Embryonic facial prominence (tissue), 1 donor: ENCODE measurements at regions not wholly inside any gene's neighbourhood (a gene's known extent, or its start where the extent isn't known, plus 50 kb on each side); places are given as distances from the start of the nearest gene placed in this dataset.

Experiments
- DNase-seq: peaks from one replicate; pipeline ENCODE4 v3.0.0-alpha.2; 2016; ENCODE audit errors: extremely low spot score

DNA sequence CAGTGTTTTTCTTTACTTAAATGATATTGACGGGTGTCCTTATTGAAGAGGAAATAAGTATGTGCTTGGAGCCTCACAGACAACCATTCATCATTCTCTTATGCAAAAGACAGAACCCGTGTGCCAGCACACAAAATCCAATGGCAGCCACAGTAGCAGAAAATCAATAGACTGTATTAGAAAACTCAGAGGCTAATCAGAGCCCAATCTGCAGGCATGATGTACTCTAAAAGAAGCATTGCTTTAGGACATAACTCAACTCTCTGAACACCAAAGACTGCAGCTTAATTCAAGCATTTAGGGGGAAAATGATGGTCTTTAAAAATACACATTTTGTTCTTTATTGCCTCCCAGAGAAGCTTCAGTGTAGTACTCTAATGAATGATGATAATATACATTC lies 476.9 kb downstream of the PDHA2 start:
- no peak for DNase-seq

GRCh38 chr4:96317891-96318290 lies 478.0 kb downstream of the PDHA2 start:
- DNase-seq: no peak

- DNase-seq: no peak
Observed at GRCh38 chr4:96326846-96327245, 487.0 kb downstream of the PDHA2 start.

DNA sequence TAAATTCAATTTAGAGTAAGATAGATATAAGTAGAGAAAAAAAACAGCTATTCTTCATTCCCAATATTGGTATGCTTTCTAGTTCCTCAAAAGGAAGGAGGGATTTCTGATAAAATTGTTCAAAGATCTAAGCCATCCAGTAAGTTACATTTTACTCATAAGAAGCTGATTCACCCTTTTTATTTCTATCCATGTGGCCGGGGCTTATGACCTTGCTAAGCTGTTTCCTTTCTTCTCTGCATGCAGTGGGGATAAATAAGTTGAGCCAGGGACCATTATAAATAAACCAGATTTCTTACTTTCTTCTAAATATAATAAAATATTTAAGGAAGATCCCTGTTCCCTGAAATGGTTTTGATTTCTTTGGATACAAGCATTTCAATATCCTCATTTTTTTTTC lies 502.3 kb downstream of the PDHA2 start:
- no peak for DNase-seq

DNA sequence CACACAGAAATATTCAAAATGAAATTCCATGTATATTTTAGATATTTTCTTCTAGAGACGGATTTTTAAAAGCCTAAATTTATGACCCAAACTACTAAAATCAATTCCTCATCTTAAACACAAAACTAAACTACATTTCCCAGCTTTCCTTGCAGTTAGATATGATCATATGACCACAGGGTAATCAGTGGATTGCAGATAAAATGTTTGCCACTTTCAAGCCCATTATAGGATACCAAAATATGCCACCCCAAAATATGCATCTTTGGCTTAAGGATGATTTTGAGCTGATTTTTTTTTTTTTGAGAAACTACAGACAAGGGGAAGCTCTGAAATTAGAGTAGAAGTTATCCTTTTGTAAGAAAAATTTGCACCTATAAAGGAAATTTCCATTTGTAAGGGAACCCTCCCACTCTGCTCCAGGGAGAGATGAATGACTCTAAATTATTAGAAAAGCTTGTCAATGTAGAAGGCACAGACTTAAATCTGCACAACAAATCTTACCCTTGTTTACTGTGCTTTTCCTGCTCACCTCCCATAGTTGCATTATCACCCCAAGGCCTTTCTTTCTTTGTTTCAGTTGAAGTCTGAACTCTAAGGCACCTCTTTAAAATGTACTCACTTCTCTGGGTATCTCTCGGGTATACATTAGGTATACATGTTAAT lies 503.0 kb downstream of the PDHA2 start:
- DNase-seq: no peak

- no peak for DNase-seq
Observed at GRCh38 chr4:96343836-96344235, 503.9 kb downstream of the PDHA2 start.

DNA sequence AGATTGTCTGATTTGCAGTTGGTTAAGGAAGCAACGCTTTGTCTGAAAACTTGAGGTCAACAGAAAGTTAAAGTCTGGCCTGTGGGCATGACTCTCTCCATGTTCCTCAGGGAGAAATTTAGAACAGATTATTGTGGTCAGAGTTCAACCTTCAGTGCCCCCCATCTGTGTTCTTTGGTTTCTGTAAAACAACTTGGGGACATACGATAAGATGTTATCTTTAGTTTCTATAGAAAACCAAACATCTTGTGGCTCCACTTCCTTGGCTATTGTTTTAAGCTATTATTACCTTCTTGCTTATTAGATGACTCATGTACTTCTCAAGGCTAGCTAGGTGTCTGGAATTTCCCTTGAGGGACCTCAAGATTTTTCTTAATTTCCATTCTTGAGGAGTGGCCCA lies 507.7 kb downstream of the PDHA2 start:
- no peak for DNase-seq

- no peak for DNase-seq
Observed at GRCh38 chr4:96352051-96352517, 512.2 kb downstream of the PDHA2 start.

DNA sequence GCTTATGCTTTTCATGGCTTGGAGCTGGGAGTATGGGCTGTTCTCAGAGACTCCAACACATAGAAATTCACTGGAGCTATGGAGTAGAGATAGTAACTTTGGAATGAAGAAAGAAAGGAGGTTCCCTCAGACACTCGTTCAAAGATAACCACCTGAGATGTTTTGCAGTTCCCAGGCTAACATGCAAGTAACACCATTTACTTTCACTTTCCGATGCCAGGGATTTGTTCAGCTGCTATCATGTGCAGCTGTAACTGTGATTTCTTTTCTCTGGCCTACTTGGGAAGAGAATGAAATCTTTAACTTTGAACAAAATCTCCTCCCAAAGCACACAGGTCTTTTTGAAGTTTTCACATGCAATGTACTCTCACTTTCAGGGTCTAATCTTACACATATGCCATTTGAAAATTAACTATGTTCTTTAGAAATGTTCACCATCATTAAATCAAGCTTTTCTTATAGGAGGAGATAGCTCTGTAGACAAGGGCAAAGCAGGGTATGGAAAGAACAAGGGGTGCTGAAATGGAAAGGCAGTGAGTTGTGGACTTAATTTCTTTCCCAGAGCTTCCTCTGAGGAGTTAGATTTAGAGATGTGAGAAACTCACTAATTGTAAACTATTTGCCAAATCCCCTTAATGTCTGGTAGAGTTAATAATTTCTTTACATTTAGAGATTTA lies 514.3 kb downstream of the PDHA2 start:
- no peak for DNase-seq

GRCh38 chr4:96355414-96355813 lies 515.5 kb downstream of the PDHA2 start:
- DNase-seq: no peak

DNA sequence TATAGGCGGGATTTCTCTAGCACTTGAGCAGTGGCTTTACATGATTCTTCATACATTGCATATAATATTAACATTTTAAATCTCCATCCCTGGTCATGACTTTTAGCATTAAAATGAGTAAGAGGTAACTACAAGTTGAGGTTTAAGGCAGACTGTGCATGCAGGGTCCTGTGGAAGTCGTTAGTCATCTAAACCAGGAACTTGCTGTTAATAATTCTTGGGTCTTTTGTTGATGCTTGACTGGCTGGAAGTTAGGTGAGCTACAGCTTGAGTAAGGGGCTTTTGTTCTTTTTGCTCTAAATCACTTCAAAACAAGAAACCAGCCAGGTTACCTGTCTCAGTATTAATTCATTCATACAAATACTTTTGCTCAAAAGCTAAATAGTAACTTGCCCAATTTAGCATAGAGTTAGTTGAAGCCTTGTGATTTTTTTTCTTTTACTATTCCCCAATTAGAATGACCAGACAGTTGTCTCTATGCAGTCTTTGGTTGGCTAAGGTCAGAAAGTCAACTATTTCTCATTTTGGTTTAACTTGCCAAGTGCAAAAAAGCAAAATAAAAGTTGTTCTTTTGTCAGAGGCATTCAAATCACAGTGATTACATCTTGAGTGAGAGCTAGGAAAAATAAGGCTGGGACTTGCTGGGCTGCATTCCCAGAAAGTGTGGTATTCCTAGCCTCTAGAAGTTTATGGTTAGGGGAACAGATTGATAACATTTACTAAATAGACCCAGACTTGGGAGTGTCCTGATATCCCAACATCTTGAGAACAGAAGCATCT lies 516.9 kb downstream of the PDHA2 start:
- peak; percentile 9 for DNase-seq

DNA sequence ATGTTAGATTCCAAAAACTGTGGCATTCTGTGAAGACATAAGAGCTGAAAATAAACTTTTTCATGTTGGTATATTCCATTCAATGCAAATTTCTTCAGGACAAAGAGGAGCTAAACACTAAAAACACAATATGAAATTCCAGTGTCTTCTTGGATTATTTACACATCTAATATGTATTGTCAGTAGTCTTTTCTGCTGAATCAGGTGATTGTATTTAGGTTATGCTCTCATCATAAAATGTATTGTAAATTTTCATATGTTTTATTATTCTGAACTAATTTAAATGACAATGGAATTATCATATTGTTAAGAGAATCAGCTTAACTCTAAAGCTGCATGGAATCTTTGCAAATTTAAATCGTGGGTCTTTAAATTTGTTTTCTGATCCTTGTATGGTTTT lies 526.7 kb downstream of the PDHA2 start:
- no peak for DNase-seq

DNA sequence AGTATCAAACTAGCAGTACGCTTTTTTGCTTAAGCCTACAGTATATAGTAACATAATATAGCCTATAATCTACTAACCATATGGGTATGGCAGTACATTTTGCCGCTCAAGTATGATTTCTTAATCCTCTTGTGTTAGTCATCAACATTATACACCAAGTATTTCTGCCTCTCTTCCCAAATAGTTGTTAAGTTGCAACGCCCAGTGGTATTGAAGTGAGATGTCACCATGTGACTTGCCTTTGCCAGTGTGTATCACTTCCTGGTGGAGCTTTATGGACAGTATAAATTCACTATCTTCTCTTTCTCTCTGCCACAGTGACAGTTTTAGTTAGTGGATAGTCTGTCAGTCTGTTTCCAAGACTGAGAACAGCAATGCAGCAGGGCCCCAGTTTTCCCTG lies 535.5 kb downstream of the PDHA2 start:
- DNase-seq: no peak

GRCh38 chr4:96379524-96379923 lies 539.6 kb downstream of the PDHA2 start:
- no peak for DNase-seq

GRCh38 chr4:96380106-96380505 lies 540.2 kb downstream of the PDHA2 start:
- no peak for DNase-seq

DNA sequence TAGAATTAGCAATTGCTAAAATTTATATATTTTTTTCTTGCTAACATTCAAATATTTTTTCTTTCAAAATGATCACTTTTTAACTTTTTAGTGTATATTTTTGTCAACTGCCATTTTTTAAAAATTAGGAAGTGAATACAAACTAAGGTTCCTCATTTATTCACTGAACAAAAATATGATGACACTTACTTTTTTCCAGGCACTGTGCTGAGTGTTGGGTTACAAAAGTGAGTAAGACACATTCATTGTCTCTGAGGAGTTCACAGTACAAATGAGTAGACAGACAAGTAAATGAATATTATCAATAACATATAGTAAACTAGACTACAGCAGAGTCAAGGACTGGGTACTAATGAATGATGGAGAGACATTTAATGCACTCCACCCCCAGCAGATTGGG lies 543.5 kb downstream of the PDHA2 start:
- no peak for DNase-seq

- DNase-seq: no peak
Observed at GRCh38 chr4:96389770-96390169, 549.9 kb downstream of the PDHA2 start.

DNA sequence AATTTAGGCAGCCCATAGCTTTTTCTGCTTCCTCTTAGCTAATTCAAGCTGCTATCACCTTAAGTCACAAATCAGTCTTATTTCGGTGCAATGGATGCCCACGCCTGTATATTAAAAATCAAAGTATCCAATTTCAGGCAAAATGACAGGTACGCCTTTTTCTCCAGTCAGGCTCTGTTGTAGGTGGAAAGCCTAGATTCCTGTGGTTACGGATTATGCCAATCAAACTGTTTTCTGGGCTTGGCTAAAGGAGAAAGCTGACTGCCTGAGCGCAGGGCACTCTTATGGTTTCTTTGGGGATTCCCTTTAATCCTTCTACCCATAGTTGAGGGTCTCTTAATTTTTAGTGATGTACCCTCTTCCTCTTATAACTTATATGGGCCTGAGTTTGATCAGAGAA lies 550.5 kb downstream of the PDHA2 start:
- DNase-seq: no peak

GRCh38 chr4:96395747-96396146 lies 555.9 kb downstream of the PDHA2 start:
- no peak for DNase-seq

GRCh38 chr4:96406742-96407141 lies 566.8 kb downstream of the PDHA2 start:
- no peak for DNase-seq

DNA sequence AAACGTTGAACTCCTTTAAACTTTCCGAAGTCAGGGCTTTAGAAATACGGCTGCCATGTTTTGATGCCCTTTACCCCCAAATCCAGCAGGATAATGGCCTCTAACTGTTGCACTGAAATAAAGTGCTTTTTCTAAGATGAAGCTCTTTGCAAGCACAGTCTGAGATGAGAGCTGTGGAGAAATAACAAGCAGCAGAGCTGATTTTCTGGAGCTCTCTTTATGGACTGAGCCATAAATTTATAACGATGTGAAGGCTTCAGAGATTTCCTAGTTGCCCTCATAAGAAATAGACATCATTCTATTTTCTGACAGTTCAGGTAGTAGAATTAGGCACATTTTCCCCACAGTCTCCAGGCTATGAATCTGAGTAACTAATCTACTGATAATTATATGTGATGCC lies 567.3 kb downstream of the PDHA2 start:
- DNase-seq: no peak

GRCh38 chr4:96407738-96408463 lies 568.0 kb downstream of the PDHA2 start:
- no peak for DNase-seq
